GM19395 (cell line): ENCODE measurements at regions not wholly inside any gene's neighbourhood (a gene's known extent, or its start where the extent isn't known, plus 50 kb on each side); places are given as distances from the start of the nearest gene placed in this dataset.

Experiments
- ATAC-seq: cut with Tn5 transposase; IDR thresholded peaks from one replicate; pipeline ENCODE4 v1.9.1; 2021; ENCODE audit warnings: mild to moderate bottlenecking, moderate library complexity; ENCODE audit not compliant: unreplicated experiment

- no peak for ATAC-seq
Measured at GRCh38 chr5:85813146-85813545, 804.6 kb upstream of the COX7C start.

- no peak for ATAC-seq
Measured at GRCh38 chr5:85814596-85814995, 803.1 kb upstream of the COX7C start.

GRCh38 chr5:85823462-85824426 is 794.0 kb upstream of the COX7C start:
- no peak for ATAC-seq

- ATAC-seq = no peak
Measured at GRCh38 chr5:85838781-85839180, 779.0 kb upstream of the COX7C start.

- ATAC-seq = no peak
Measured at GRCh38 chr5:85841653-85842052, 776.1 kb upstream of the COX7C start.

GRCh38 chr5:85843535-85843934 is 774.2 kb upstream of the COX7C start:
- no peak for ATAC-seq

GRCh38 chr5:85849411-85849810 is 768.3 kb upstream of the COX7C start:
- ATAC-seq = no peak

GRCh38 chr5:85865296-85865695 is 752.4 kb upstream of the COX7C start:
- no peak for ATAC-seq

GRCh38 chr5:85868070-85868469 is 749.7 kb upstream of the COX7C start:
- ATAC-seq = no peak

GRCh38 chr5:85893996-85894395 is 723.7 kb upstream of the COX7C start:
- ATAC-seq = no peak

GRCh38 chr5:85896514-85896913 is 721.2 kb upstream of the COX7C start:
- ATAC-seq = no peak

- ATAC-seq = no peak
Measured at GRCh38 chr5:85906460-85906859, 711.3 kb upstream of the COX7C start.

GRCh38 chr5:85910335-85910734 is 707.4 kb upstream of the COX7C start:
- ATAC-seq = no peak

GRCh38 chr5:85920984-85921383 is 696.8 kb upstream of the COX7C start:
- no peak for ATAC-seq

- no peak for ATAC-seq
Measured at GRCh38 chr5:85921590-85921989, 696.2 kb upstream of the COX7C start.

- ATAC-seq = no peak
Measured at GRCh38 chr5:85927632-85928031, 690.1 kb upstream of the COX7C start.

- ATAC-seq = no peak
Measured at GRCh38 chr5:85929713-85930112, 688.0 kb upstream of the COX7C start.

GRCh38 chr5:85931220-85931619 is 686.5 kb upstream of the COX7C start:
- ATAC-seq = no peak

GRCh38 chr5:85938201-85938600 is 679.5 kb upstream of the COX7C start:
- ATAC-seq = no peak

- ATAC-seq = no peak
Measured at GRCh38 chr5:85951707-85952210, 666.0 kb upstream of the COX7C start.

GRCh38 chr5:85952680-85953079 is 665.1 kb upstream of the COX7C start:
- ATAC-seq = no peak

- ATAC-seq = no peak
Measured at GRCh38 chr5:85967681-85968080, 650.1 kb upstream of the COX7C start.
